ENCODE measurements at regions not wholly inside any gene's neighbourhood (a gene's known extent, or its start where the extent isn't known, plus 50 kb on each side); places are given as distances from the start of the nearest gene placed in this dataset.

GRCh38 chr5:53330491-53330890 is 149.9 kb upstream of the FST start:
- no peak for DNase-seq (ENCODE audit: low spot score)

- no peak for DNase-seq (ENCODE audit: low spot score)
Observed at GRCh38 chr5:53331463-53331862, 149.0 kb upstream of the FST start.

- no peak for DNase-seq (ENCODE audit: low spot score)
Observed at GRCh38 chr5:53333160-53333559, 147.3 kb upstream of the FST start.

GRCh38 chr5:53334431-53334941 is 145.9 kb upstream of the FST start:
- DNase-seq (ENCODE audit: low spot score) = no peak

GRCh38 chr5:53335115-53335514 is 145.3 kb upstream of the FST start:
- no peak for DNase-seq (ENCODE audit: low spot score)

GRCh38 chr5:53337827-53338226 is 142.6 kb upstream of the FST start:
- no peak for DNase-seq (ENCODE audit: low spot score)

- no peak for DNase-seq (ENCODE audit: low spot score)
Observed at GRCh38 chr5:53338971-53339370, 141.5 kb upstream of the FST start.

- no peak for DNase-seq (ENCODE audit: low spot score)
Observed at GRCh38 chr5:53339962-53340540, 140.4 kb upstream of the FST start.

- no peak for DNase-seq (ENCODE audit: low spot score)
Observed at GRCh38 chr5:53340956-53341750, 139.3 kb upstream of the FST start.

- DNase-seq (ENCODE audit: low spot score) = no peak
Observed at GRCh38 chr5:53342236-53342635, 138.2 kb upstream of the FST start.

- no peak for DNase-seq (ENCODE audit: low spot score)
Observed at GRCh38 chr5:53343187-53343586, 137.2 kb upstream of the FST start.

GRCh38 chr5:53350368-53350767 is 130.1 kb upstream of the FST start:
- DNase-seq (ENCODE audit: low spot score) = no peak

- DNase-seq (ENCODE audit: low spot score) = no peak
Observed at GRCh38 chr5:53350991-53351770, 129.2 kb upstream of the FST start.

- no peak for DNase-seq (ENCODE audit: low spot score)
Observed at GRCh38 chr5:53355316-53355715, 125.1 kb upstream of the FST start.

- no peak for DNase-seq (ENCODE audit: low spot score)
Observed at GRCh38 chr5:53355931-53356330, 124.5 kb upstream of the FST start.

- DNase-seq (ENCODE audit: low spot score) = no peak
Observed at GRCh38 chr5:53357439-53357838, 123.0 kb upstream of the FST start.

- DNase-seq (ENCODE audit: low spot score) = no peak
Observed at GRCh38 chr5:53358794-53359193, 121.6 kb upstream of the FST start.

GRCh38 chr5:53359916-53360517 is 120.4 kb upstream of the FST start:
- no peak for DNase-seq (ENCODE audit: low spot score)

- DNase-seq (ENCODE audit: low spot score) = no peak
Observed at GRCh38 chr5:53360811-53361210, 119.6 kb upstream of the FST start.

GRCh38 chr5:53361708-53362107 is 118.7 kb upstream of the FST start:
- DNase-seq (ENCODE audit: low spot score) = no peak

- no peak for DNase-seq (ENCODE audit: low spot score)
Observed at GRCh38 chr5:53362521-53362941, 117.9 kb upstream of the FST start.

GRCh38 chr5:53364061-53364460 is 116.4 kb upstream of the FST start:
- DNase-seq (ENCODE audit: low spot score) = no peak

All from HuH-7 (cell line).